Panc1 (cell line): ENCODE measurements at regions not wholly inside any gene's neighbourhood (a gene's known extent, or its start where the extent isn't known, plus 50 kb on each side); places are given as distances from the start of the nearest gene placed in this dataset.

Experiments
- ATAC-seq: fragments of 200-7000 bp; cut with Tn5 transposase; 2 replicates; pipeline ENCODE4 v1.9.1; 2020; ENCODE audit warnings: mild to moderate bottlenecking, moderate library complexity
- BruUV-seq: library from RNA; stranded (reverse); fragments of 400-500 nt; replicated peaks from 2 replicates; lab custom pipeline; 2021; lab: Mats Ljungman, UMichigan
- CTCF ChIA-PET: fragments of 300-600 bp; sonication (Branson Sonifier 250); formaldehyde crosslinking; loops from one replicate; lab custom pipeline; 2022; ENCODE audit warnings: antibody characterized with exemption; lab: Charles Lee
- POLR2A ChIA-PET: fragments of 300-600 bp; sonication (Branson Sonifier 250); formaldehyde crosslinking; loops from one replicate; lab custom pipeline; 2022; ENCODE audit warnings: antibody characterized with exemption; lab: Charles Lee
- DNase-seq: peaks from one replicate; pipeline ENCODE4 v3.0.0-alpha.2; 2010; ENCODE audit warnings: low read depth, low spot score
- H3K27ac ChIP-seq: 2 replicates; pipeline ENCODE4 v1.5.1; 2011; ENCODE audit warnings: mild to moderate bottlenecking, low read length, inconsistent platforms
- H3K27me3 ChIP-seq: fragments of 200-500 bp; sonication (Bioruptor generic); 2 replicates; pipeline ENCODE4 v1.6.0; 2014; ENCODE audit warnings: low read length, inconsistent platforms; ENCODE audit not compliant: control insufficient read depth, insufficient read depth
- H3K36me3 ChIP-seq: fragments of 200-500 bp; sonication (Bioruptor generic); 2 replicates; pipeline ENCODE4 v1.5.1; 2014; ENCODE audit warnings: inconsistent platforms, mild to moderate bottlenecking, low read length, moderate library complexity; ENCODE audit not compliant: control insufficient read depth, insufficient read depth
- H3K4me1 ChIP-seq: 2 replicates; pipeline ENCODE4 v1.5.1; 2011; ENCODE audit warnings: inconsistent platforms, mild to moderate bottlenecking, low read length, moderate library complexity; ENCODE audit not compliant: control insufficient read depth, insufficient read depth
- H3K4me3 ChIP-seq, 2 experiments: 2 replicates each; pipeline ENCODE4 v1.5.1; 2011 to 2012; ENCODE audit warnings: low read depth in 2 of 2, low read length in 2 of 2, mild to moderate bottlenecking in 2 of 2, inconsistent platforms in 1 of 2, moderate library complexity in 1 of 2
- H3K9me3 ChIP-seq: fragments of 200-500 bp; sonication (Bioruptor generic); 2 replicates; pipeline ENCODE4 v1.5.1; 2014; ENCODE audit warnings: low read depth, mild to moderate bottlenecking, inconsistent platforms, low read length, moderate library complexity; ENCODE audit not compliant: control insufficient read depth, insufficient read depth
- POLR2AphosphoS5 ChIP-seq: IDR thresholded peaks from 2 replicates; pipeline ENCODE4 v1.6.1; 2012; ENCODE audit warnings: mild to moderate bottlenecking, low read depth, low read length, moderate library complexity
- SIN3A ChIP-seq: IDR thresholded peaks from 2 replicates; pipeline ENCODE4 v1.6.1; 2012; ENCODE audit warnings: low read depth, mild to moderate bottlenecking, low read length, moderate library complexity, borderline replicate concordance; ENCODE audit not compliant: insufficient read depth
- TCF7L2 ChIP-seq: IDR thresholded peaks from 2 replicates; pipeline ENCODE4 v1.6.1; 2011; ENCODE audit warnings: mild to moderate bottlenecking, low read depth, low read length, inconsistent platforms
- in situ Hi-C: cut with HindIII; loops from 2 replicates; pipeline ENCODE4 v1.10.0; 2016; ENCODE audit warnings: low sequenced_read_pairs, low pct_unique_long_range_greater_than_20kb
- intact Hi-C: fragments of 100-400 bp; cut with micrococcal nuclease; formaldehyde crosslinking; loops from one replicate; pipeline ENCODE4 v1.10.0; 2022; ENCODE audit not compliant: unreplicated experiment
- TF ChIP-seq, protein P1 (sequence below), 2 experiments: IDR thresholded peaks; 2 replicates each; pipeline ENCODE4 v1.6.1; 2011 to 2012; ENCODE audit warnings: low read depth in 2 of 2, control low read depth in 1 of 2, low read length in 1 of 2, mild to moderate bottlenecking in 1 of 2, moderate library complexity in 1 of 2; ENCODE audit not compliant: insufficient read depth in 1 of 2
- TF ChIP-seq, protein P2 (sequence below): fragments of 450-650 bp; IDR thresholded peaks from 2 replicates; pipeline ENCODE4 v1.5.1; 2017; ENCODE audit warnings: mild to moderate bottlenecking

DNA sequence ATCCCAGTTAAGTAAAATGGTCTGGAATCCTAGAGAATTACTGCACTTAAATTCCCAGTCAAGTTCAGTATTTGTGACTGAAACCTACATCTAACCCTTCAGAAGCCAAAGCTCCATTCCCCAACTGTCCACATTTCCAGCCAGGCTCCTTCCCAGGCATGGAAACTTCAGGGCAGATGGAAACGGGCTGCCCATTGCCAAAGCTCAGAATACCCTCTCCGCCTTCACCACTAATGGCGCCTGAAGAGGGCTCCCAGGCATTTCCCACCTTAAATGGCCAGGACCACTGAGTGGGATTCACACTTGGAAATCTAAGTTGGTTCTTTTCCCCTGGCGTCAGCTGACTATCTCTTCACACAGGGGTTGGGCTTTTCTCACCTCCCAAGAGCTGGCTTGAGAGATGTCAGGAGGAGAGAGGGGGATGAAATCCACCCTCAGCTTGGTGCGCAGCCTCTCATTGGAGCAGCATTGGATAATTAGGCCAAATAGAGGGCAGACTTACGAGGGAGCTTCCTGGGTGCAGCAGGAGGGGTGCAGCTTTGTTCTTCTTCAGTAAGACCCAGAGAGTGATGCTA lies 82.9 kb downstream of the ANKRD60 start:
- no peak for TF ChIP-seq TCF7L2
- TF ChIP-seq, protein P1, sequence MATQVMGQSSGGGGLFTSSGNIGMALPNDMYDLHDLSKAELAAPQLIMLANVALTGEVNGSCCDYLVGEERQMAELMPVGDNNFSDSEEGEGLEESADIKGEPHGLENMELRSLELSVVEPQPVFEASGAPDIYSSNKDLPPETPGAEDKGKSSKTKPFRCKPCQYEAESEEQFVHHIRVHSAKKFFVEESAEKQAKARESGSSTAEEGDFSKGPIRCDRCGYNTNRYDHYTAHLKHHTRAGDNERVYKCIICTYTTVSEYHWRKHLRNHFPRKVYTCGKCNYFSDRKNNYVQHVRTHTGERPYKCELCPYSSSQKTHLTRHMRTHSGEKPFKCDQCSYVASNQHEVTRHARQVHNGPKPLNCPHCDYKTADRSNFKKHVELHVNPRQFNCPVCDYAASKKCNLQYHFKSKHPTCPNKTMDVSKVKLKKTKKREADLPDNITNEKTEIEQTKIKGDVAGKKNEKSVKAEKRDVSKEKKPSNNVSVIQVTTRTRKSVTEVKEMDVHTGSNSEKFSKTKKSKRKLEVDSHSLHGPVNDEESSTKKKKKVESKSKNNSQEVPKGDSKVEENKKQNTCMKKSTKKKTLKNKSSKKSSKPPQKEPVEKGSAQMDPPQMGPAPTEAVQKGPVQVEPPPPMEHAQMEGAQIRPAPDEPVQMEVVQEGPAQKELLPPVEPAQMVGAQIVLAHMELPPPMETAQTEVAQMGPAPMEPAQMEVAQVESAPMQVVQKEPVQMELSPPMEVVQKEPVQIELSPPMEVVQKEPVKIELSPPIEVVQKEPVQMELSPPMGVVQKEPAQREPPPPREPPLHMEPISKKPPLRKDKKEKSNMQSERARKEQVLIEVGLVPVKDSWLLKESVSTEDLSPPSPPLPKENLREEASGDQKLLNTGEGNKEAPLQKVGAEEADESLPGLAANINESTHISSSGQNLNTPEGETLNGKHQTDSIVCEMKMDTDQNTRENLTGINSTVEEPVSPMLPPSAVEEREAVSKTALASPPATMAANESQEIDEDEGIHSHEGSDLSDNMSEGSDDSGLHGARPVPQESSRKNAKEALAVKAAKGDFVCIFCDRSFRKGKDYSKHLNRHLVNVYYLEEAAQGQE (IDR thresholded peaks at IDR 0.05; ENCODE audit: insufficient read depth in 1 of 2, low read depth in 2 of 2, low read length in 1 of 2) = no peak
- H3K4me3 ChIP-seq = no peak overlapping the region
- no peak overlapping the region for H3K27ac ChIP-seq
- BruUV-seq = no TSS peak
- intact Hi-C loops (no loop called here), in situ Hi-C loops (no loop called here)
- no peaks in the 10 kb centered on the region for H3K27me3 ChIP-seq
- ChIA-PET CTCF (no interaction called here), POLR2A (interaction anchor here (0.5 to 0.6 kb wide), 2 partner anchors 14 kb away, joined by 3 read pairs; no protein-coding TSS in a partner anchor)
- no peaks in the 10 kb centered on the region for H3K36me3 ChIP-seq
- no peaks in the 10 kb centered on the region for H3K9me3 ChIP-seq
- DNase-seq = no peak
- H3K4me1 ChIP-seq = no peaks in the 10 kb centered on the region
- ATAC-seq = no peak

DNA sequence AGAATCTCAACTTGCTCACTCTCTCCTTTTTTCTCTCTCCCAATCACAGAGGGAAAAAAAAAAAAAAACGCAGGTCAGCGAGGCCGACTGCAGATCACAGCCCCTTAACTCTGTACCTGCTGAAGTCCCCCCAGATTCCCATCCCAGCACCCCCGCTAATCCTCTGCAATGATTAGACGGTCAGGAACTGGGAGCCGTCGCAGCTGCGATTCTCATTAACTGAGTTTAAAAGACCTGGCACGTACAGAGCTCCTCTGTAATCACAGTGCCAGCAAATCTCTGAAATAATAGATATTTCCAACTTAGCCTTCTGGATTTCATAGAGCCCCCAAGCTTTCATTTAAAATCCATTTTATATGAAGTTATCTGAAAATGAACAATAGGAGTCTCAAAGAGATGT lies 84.4 kb downstream of the ANKRD60 start:
- CTCF ChIA-PET = no interaction called here

More for the DNA sequence above, 84.4 kb downstream of the ANKRD60 start:
- no peaks in the 10 kb centered on the region for H3K27me3 ChIP-seq
- H3K27ac ChIP-seq = no peak overlapping the region
- POLR2A ChIA-PET = interaction anchor here (0.6 kb wide), 1 partner anchor 538 kb away, joined by 4 read pairs; no protein-coding TSS in a partner anchor
- TF ChIP-seq, protein P2, sequence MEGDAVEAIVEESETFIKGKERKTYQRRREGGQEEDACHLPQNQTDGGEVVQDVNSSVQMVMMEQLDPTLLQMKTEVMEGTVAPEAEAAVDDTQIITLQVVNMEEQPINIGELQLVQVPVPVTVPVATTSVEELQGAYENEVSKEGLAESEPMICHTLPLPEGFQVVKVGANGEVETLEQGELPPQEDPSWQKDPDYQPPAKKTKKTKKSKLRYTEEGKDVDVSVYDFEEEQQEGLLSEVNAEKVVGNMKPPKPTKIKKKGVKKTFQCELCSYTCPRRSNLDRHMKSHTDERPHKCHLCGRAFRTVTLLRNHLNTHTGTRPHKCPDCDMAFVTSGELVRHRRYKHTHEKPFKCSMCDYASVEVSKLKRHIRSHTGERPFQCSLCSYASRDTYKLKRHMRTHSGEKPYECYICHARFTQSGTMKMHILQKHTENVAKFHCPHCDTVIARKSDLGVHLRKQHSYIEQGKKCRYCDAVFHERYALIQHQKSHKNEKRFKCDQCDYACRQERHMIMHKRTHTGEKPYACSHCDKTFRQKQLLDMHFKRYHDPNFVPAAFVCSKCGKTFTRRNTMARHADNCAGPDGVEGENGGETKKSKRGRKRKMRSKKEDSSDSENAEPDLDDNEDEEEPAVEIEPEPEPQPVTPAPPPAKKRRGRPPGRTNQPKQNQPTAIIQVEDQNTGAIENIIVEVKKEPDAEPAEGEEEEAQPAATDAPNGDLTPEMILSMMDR = no peak
- TF ChIP-seq POLR2AphosphoS5 (no peak), SIN3A (no peak), TCF7L2 (no peak)
- TF ChIP-seq, protein P1 (IDR thresholded peaks at IDR 0.05; ENCODE audit: insufficient read depth in 1 of 2, low read depth in 2 of 2, low read length in 1 of 2) = no peak
- no peaks in the 10 kb centered on the region for H3K36me3 ChIP-seq
- no TSS peak for BruUV-seq
- no peaks in the 10 kb centered on the region for H3K4me1 ChIP-seq
- H3K4me3 ChIP-seq = no peak overlapping the region
- ATAC-seq = no peak
- in situ Hi-C loops = no loop called here
- H3K9me3 ChIP-seq = no peaks in the 10 kb centered on the region
- intact Hi-C loops = no loop called here
- DNase-seq = no peak
